ENCODE measurements at regions not wholly inside any gene's neighbourhood (a gene's known extent, or its start where the extent isn't known, plus 50 kb on each side); places are given as distances from the start of the nearest gene placed in this dataset.

- ATAC-seq (no peak), DNase-seq (no peak)
- no peaks in the 10 kb centered on the region for H3K27me3 Mint-ChIP-seq (ENCODE audit: low read depth)
- no peak overlapping the region for H3K4me3 Mint-ChIP-seq
- H3K36me3 Mint-ChIP-seq (ENCODE audit: insufficient read depth), result no peaks in the 10 kb centered on the region
- H3K4me1 Mint-ChIP-seq (ENCODE audit: low read depth), result no peaks in the 10 kb centered on the region
- peaks cover 3% of the 10 kb centered on the region for H3K9me3 Mint-ChIP-seq
Observed at GRCh38 chr9:17969232-17969631, 390.4 kb downstream of the SH3GL2 start.

DNA sequence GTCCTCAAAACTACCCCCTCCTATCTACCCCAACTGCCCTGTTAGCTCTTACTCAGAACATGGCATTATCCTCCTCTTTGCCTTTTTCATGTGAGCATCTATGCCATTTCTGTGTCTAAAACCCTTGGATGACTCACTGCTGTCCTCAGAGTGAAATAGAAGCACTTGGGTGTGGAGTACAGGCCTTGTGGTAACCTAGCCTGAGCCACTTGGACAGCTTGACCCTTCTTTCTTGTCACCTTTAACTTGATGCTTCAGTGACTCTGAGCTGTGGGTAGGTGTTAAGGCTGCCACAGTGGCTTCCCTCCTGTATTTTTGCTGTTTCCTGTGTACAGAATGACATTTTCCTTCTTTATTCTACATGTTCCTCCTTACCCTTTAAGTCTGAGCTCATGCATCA lies 391.4 kb downstream of the SH3GL2 start:
- Mint-ChIP-seq H3K36me3 (ENCODE audit: insufficient read depth) (no peaks in the 10 kb centered on the region), H3K27me3 (ENCODE audit: low read depth) (no peaks in the 10 kb centered on the region), H3K4me3 (no peak overlapping the region), H3K4me1 (ENCODE audit: low read depth) (no peaks in the 10 kb centered on the region), H3K9me3 (peaks cover 13% of the 10 kb centered on the region)
- ATAC-seq (no peak), DNase-seq (no peak)

DNA sequence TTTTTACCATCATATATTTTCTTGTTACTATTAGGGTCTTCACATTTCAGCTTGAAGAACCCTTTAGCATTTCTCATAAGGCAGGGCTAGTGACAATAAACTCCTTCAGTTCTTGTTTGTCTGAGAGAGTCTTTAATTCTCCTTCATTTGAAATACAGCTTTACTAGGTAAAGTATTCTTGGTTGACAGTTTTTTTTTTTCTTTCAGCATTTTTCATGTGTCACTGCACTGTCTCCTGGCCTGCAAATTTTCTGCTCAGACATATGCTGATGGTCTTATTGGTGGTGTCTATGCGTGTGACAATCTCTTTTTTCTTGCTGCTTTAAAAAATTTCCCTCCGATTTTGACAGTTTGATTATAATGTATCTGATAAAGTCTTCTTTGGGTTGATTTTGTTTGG lies 399.9 kb downstream of the SH3GL2 start:
- Mint-ChIP-seq H3K4me1 (ENCODE audit: low read depth) (no peaks in the 10 kb centered on the region), H3K4me3 (no peak overlapping the region), H3K27me3 (ENCODE audit: low read depth) (no peaks in the 10 kb centered on the region), H3K36me3 (ENCODE audit: insufficient read depth) (no peaks in the 10 kb centered on the region), H3K9me3 (peaks cover 52% of the 10 kb centered on the region)
- ATAC-seq, result no peak
- DNase-seq, result no peak

DNA sequence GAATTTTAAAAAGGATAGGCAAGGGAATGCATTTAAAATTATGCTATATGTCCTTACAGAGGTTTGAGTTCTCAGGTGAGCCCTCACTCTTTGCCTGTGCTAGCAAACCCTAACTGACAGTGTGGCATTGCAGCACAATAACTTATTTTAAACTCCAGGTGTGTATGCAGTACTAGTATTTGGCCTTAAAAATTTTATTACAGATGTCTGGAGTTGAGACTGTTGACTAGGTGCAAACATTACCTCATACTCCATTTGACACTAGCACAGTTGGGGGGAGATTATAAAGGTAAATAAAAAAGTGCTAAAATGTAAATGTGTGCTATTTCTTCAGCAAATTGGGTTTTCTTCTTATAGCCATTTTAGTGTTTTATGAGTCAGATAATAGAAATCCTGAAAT lies 407.7 kb downstream of the SH3GL2 start:
- H3K4me3 Mint-ChIP-seq, result no peak overlapping the region
- peaks cover 4% of the 10 kb centered on the region for H3K9me3 Mint-ChIP-seq
- ATAC-seq (no peak), DNase-seq (no peak)
- no peaks in the 10 kb centered on the region for H3K27me3 Mint-ChIP-seq (ENCODE audit: low read depth)
- H3K36me3 Mint-ChIP-seq (ENCODE audit: insufficient read depth), result no peaks in the 10 kb centered on the region
- H3K4me1 Mint-ChIP-seq (ENCODE audit: low read depth), result no peaks in the 10 kb centered on the region

DNA sequence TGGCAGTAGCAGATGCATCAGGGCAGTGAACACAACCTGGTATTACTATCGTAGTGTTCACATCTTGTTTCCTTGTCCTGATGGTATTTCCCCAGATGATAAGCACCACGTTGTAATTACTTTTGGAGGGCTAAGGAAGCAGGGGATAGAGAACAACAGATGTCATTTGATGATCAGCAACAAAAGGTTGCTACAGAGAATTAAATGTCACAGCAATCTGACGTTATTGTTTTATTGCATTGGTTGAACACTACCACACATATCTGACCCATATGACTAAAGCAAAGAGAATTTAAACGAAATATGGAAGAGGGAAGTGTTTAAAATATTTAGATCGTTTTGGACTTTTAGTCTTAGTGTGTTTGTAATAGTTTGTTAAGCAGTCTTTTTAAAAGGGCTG lies 408.3 kb downstream of the SH3GL2 start:
- Mint-ChIP-seq H3K9me3 (no peaks in the 10 kb centered on the region), H3K36me3 (ENCODE audit: insufficient read depth) (no peaks in the 10 kb centered on the region), H3K4me3 (no peak overlapping the region), H3K27me3 (ENCODE audit: low read depth) (no peaks in the 10 kb centered on the region), H3K4me1 (ENCODE audit: low read depth) (no peaks in the 10 kb centered on the region)
- ATAC-seq, result no peak
- no peak for DNase-seq

- no peaks in the 10 kb centered on the region for H3K36me3 Mint-ChIP-seq (ENCODE audit: insufficient read depth)
- no peak overlapping the region for H3K4me3 Mint-ChIP-seq
- H3K27me3 Mint-ChIP-seq (ENCODE audit: low read depth), result no peaks in the 10 kb centered on the region
- no peak for DNase-seq
- no peaks in the 10 kb centered on the region for H3K4me1 Mint-ChIP-seq (ENCODE audit: low read depth)
- ATAC-seq, result no peak
- H3K9me3 Mint-ChIP-seq, result no peaks in the 10 kb centered on the region
Observed at GRCh38 chr9:17988489-17988888, 409.6 kb downstream of the SH3GL2 start.

- no peak for ATAC-seq
- H3K36me3 Mint-ChIP-seq (ENCODE audit: insufficient read depth), result no peaks in the 10 kb centered on the region
- H3K4me3 Mint-ChIP-seq, result no peak overlapping the region
- H3K4me1 Mint-ChIP-seq (ENCODE audit: low read depth), result no peaks in the 10 kb centered on the region
- H3K9me3 Mint-ChIP-seq, result no peaks in the 10 kb centered on the region
- no peaks in the 10 kb centered on the region for H3K27me3 Mint-ChIP-seq (ENCODE audit: low read depth)
- DNase-seq, result no peak
Observed at GRCh38 chr9:17990602-17991001, 411.7 kb downstream of the SH3GL2 start.

DNA sequence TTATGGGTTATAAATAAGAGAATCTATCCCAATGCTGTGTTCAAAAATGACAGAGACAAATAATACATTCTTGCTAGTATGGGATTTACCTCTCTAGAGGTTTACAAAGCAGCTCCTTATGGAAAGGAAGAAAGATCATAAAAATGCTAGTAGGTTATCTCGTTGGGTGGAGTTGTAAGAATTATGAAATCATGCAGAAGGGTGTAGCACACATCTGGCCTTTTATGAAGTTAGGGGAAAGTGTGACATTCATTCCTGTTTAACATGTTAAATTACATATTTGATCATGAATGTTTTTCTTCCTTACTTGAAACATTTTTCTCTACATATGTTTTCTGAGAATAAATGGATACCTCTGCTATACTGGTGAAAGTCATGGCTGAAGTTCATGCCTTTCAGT lies 414.2 kb downstream of the SH3GL2 start:
- H3K4me1 Mint-ChIP-seq (ENCODE audit: low read depth), result no peaks in the 10 kb centered on the region
- no peaks in the 10 kb centered on the region for H3K36me3 Mint-ChIP-seq (ENCODE audit: insufficient read depth)
- no peak overlapping the region for H3K4me3 Mint-ChIP-seq
- ATAC-seq (no peak), DNase-seq (no peak)
- H3K9me3 Mint-ChIP-seq, result no peaks in the 10 kb centered on the region
- H3K27me3 Mint-ChIP-seq (ENCODE audit: low read depth), result no peaks in the 10 kb centered on the region

DNA sequence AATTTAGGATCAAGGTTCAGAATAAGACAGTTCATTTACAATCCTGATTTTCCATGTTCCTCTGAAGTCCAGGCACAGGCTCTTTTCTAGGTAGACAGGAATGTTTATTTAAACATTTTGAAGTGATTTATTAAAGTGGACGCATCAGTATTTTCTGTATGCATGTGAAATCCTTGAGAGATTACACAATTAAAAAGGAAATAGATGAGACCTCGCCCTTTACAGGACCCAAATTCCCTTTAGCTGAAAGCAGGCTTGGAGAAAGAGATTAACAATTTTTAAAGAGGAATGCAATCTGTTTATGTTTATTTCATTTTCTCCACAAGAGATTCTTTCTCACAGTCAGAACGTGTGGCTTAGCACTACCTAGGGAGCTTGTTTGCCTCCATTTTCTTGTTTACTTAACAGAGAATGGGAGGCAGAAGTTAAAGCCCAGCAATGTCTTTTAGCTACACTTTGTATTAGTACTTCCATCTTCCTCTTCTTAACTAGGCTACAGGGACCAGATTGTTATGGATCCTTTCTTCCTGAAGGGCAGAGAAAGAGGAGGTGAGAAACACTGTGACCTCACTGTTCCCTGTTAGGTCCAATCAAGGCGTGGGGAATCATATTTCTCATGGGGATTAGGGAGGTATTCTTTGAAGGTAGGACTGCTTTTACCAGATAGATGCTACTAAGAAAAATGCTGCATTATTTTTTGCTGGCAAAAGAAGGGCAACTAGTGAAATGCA lies 416.0 kb downstream of the SH3GL2 start:
- DNase-seq (no peak), ATAC-seq (no peak)
- H3K27me3 Mint-ChIP-seq (ENCODE audit: low read depth), result no peaks in the 10 kb centered on the region
- no peaks in the 10 kb centered on the region for H3K36me3 Mint-ChIP-seq (ENCODE audit: insufficient read depth)
- H3K4me1 Mint-ChIP-seq (ENCODE audit: low read depth), result no peaks in the 10 kb centered on the region
- H3K4me3 Mint-ChIP-seq, result no peak overlapping the region
- no peaks in the 10 kb centered on the region for H3K9me3 Mint-ChIP-seq

- Mint-ChIP-seq H3K27me3 (ENCODE audit: low read depth) (no peaks in the 10 kb centered on the region), H3K4me3 (no peak overlapping the region), H3K36me3 (ENCODE audit: insufficient read depth) (no peaks in the 10 kb centered on the region), H3K4me1 (ENCODE audit: low read depth) (no peaks in the 10 kb centered on the region), H3K9me3 (no peaks in the 10 kb centered on the region)
- DNase-seq, result no peak
- no peak for ATAC-seq
Observed at GRCh38 chr9:17996728-17997127, 417.9 kb downstream of the SH3GL2 start.

DNA sequence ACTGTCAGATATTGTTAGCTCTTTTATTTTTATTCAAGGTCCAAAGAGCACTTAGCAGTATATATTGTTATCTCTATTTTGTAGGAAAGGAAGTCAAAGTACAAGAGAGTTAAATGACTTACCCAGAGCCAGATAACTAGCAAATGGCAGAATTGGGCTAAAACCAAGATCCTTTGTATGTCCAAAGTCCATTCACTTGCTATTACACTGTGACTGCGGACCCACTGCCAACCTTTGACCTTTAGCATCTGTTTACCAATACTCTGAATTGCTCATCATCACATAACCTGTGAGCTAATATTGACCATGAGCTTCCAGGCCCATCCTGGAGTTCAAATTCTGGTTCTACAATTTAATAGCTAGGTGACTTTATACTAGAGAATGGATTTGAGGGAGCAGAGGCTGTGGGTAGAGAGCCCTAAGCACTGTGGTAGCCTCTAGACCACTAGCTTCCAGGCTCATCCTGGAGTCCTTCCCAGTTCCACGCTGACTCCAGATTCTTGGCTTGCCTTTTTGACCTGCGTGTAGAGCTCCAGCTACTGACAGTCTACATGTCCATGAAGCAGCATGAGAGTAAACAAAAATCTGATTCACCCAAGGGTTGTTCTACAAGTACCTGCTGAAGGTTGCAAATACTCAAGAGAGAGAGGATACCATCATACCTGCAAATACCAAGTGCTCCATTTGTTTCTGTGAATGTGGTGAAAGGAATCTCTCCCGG lies 424.0 kb downstream of the SH3GL2 start:
- ATAC-seq (no peak), DNase-seq (no peak)
- Mint-ChIP-seq H3K27me3 (ENCODE audit: low read depth) (no peaks in the 10 kb centered on the region), H3K9me3 (no peaks in the 10 kb centered on the region), H3K36me3 (ENCODE audit: insufficient read depth) (no peaks in the 10 kb centered on the region), H3K4me3 (no peak overlapping the region), H3K4me1 (ENCODE audit: low read depth) (no peaks in the 10 kb centered on the region)

DNA sequence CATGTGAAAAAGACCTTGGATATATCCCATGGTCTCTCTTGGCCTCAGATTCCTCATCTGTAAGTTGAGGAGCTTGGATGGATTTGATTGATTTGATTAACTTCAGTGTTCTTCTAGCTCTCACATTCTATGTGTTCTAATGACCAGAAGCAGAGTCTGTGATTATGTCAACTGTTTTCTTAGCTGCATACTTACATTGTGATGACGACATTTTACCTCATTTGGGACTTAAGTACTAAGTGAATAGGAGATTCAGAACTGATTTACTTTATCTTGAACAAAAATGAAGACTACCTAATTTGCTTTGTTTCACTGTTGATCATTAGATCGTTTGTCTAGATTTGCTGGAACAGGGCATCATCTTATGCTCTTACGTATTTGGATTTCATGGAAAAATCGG lies 427.7 kb downstream of the SH3GL2 start:
- no peaks in the 10 kb centered on the region for H3K36me3 Mint-ChIP-seq (ENCODE audit: insufficient read depth)
- no peaks in the 10 kb centered on the region for H3K9me3 Mint-ChIP-seq
- no peak for DNase-seq
- no peaks in the 10 kb centered on the region for H3K4me1 Mint-ChIP-seq (ENCODE audit: low read depth)
- H3K4me3 Mint-ChIP-seq, result no peak overlapping the region
- ATAC-seq, result no peak
- H3K27me3 Mint-ChIP-seq (ENCODE audit: low read depth), result no peaks in the 10 kb centered on the region

- H3K36me3 Mint-ChIP-seq (ENCODE audit: insufficient read depth), result no peaks in the 10 kb centered on the region
- no peak for ATAC-seq
- H3K4me3 Mint-ChIP-seq, result no peak overlapping the region
- H3K4me1 Mint-ChIP-seq (ENCODE audit: low read depth), result no peaks in the 10 kb centered on the region
- no peak for DNase-seq
- no peaks in the 10 kb centered on the region for H3K27me3 Mint-ChIP-seq (ENCODE audit: low read depth)
- no peaks in the 10 kb centered on the region for H3K9me3 Mint-ChIP-seq
Observed at GRCh38 chr9:18007621-18008020, 428.8 kb downstream of the SH3GL2 start.

- no peaks in the 10 kb centered on the region for H3K27me3 Mint-ChIP-seq (ENCODE audit: low read depth)
- H3K9me3 Mint-ChIP-seq, result no peaks in the 10 kb centered on the region
- no peaks in the 10 kb centered on the region for H3K36me3 Mint-ChIP-seq (ENCODE audit: insufficient read depth)
- DNase-seq (no peak), ATAC-seq (no peak)
- no peak overlapping the region for H3K4me3 Mint-ChIP-seq
- H3K4me1 Mint-ChIP-seq (ENCODE audit: low read depth), result no peaks in the 10 kb centered on the region
Observed at GRCh38 chr9:18009902-18010301, 431.0 kb downstream of the SH3GL2 start.

DNA sequence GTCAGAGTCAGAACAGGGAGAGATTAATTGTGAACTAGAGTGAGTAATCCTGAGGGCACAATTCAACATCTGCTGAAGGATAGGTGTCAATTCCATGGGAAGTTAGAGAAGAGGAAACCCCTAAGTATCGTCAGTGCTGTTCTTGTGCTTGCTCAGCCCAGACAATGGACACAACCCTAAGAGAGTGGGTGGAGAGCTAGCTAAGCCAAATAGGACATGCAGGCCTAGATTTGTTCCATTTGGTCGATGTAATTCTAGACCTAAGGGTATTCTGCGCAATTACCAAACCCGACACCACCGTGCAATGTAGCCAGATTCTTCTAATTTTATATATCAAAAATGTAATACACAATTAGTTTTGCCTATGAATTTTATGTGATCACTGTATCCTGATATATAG lies 431.6 kb downstream of the SH3GL2 start:
- H3K9me3 Mint-ChIP-seq, result no peaks in the 10 kb centered on the region
- H3K27me3 Mint-ChIP-seq (ENCODE audit: low read depth), result no peaks in the 10 kb centered on the region
- DNase-seq, result no peak
- H3K36me3 Mint-ChIP-seq (ENCODE audit: insufficient read depth), result no peaks in the 10 kb centered on the region
- H3K4me3 Mint-ChIP-seq, result no peak overlapping the region
- no peaks in the 10 kb centered on the region for H3K4me1 Mint-ChIP-seq (ENCODE audit: low read depth)
- no peak for ATAC-seq

Data from activated T-cell treated with anti-CD3 and anti-CD28 coated beads, Interleukin-2, amount 50 U/mL, for 4 hours (primary cell).